NT2/D1 (cell line): ENCODE measurements at regions not wholly inside any gene's neighbourhood (a gene's known extent, or its start where the extent isn't known, plus 50 kb on each side); places are given as distances from the start of the nearest gene placed in this dataset.

ENCODE experiments used
- DNase-seq: peaks from one replicate; pipeline ENCODE4 v3.0.0-alpha.2; 2011; ENCODE audit warnings: low read depth, low spot score
- H3K27me3 ChIP-seq: 2 replicates; pipeline ENCODE4 v1.6.0; 2011; ENCODE audit warnings: mild to moderate bottlenecking; ENCODE audit not compliant: insufficient read length, insufficient read depth
- H3K36me3 ChIP-seq: 2 replicates; pipeline ENCODE4 v1.6.1; 2011; ENCODE audit warnings: mild to moderate bottlenecking, low read length, mixed read lengths; ENCODE audit not compliant: insufficient read depth, insufficient read length
- H3K4me1 ChIP-seq: 2 replicates; pipeline ENCODE4 v1.5.1; 2011; ENCODE audit not compliant: insufficient read depth, insufficient read length
- H3K4me3 ChIP-seq: 2 replicates; pipeline ENCODE4 v1.5.1; 2011; ENCODE audit warnings: low read depth; ENCODE audit not compliant: insufficient read length
- H3K9ac ChIP-seq: 2 replicates; pipeline ENCODE4 v1.6.0; 2011; ENCODE audit warnings: low read depth; ENCODE audit not compliant: insufficient read length
- H3K9me3 ChIP-seq: 2 replicates; pipeline ENCODE4 v1.5.1; 2011; ENCODE audit warnings: mild to moderate bottlenecking, low read length; ENCODE audit not compliant: insufficient read depth
- SUZ12 ChIP-seq: IDR thresholded peaks from 2 replicates; pipeline ENCODE4 v1.6.1; 2011; ENCODE audit not compliant: insufficient read length, insufficient read depth; ENCODE audit errors: extremely low read depth
- YY1 ChIP-seq: IDR thresholded peaks from 2 replicates; pipeline ENCODE4 v1.6.1; 2011; ENCODE audit not compliant: insufficient read length, insufficient read depth
- ZNF274 ChIP-seq: IDR thresholded peaks from 2 replicates; pipeline ENCODE4 v1.6.1; 2011; ENCODE audit warnings: mild to moderate bottlenecking, low read depth, low read length

DNA sequence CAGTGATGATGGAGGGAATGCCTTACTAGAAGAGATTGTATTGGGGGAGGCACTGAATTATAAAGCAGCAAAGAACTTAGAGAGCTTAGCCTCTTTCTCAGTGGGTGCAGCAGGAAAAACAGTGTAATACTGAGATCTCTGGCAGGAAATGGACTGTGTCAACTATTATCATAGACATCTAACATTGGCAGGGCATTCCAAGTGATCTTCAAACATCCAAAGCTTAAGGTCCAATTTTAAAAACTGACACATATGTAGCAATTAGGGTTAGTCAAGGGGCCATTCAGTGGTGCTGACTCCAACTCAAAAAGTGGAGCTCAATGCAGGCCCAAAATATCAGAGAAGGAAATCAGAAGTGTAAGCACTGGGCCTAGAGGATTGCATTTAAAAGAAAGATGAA is 106.6 kb upstream of the DDX18 start:
- no peak for TF ChIP-seq SUZ12
- TF ChIP-seq YY1 = no peak
- DNase-seq = no peak
- Histone ChIP-seq H3K4me3 (no peak overlapping the region), H3K4me1 (no peaks in the 10 kb centered on the region), H3K36me3 (no peaks in the 10 kb centered on the region), H3K9ac (no peak overlapping the region), H3K27me3 (no peaks in the 10 kb centered on the region), H3K9me3 (0 out of 2 replicates have a peak, but pooled peaks cover 5% of the 10 kb centered on the region)

DNA sequence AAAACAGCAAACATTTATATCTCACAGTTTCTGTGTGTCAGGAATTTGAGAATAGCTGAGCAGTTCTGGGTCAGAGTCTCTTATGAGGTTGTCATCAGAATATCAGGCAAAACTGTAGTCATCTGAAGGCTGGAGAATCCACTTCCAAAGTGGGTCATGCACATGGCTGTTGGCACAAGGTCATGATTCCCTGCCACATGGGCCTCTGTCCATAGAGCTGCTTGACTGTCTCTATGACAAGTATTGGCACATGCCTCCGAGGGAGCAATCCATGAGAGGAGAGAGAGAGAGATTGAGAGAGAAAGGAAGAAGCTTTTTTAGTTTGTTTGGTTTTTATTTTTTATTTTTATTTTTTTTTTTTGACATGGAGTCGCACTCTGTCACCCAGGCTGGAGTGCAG is 101.8 kb upstream of the DDX18 start:
- no peaks in the 10 kb centered on the region for H3K9me3 ChIP-seq
- DNase-seq = no peak
- no peak overlapping the region for H3K4me3 ChIP-seq
- no peak overlapping the region for H3K9ac ChIP-seq
- H3K36me3 ChIP-seq = no peaks in the 10 kb centered on the region
- no peaks in the 10 kb centered on the region for H3K27me3 ChIP-seq
- TF ChIP-seq YY1 = no peak
- H3K4me1 ChIP-seq = no peaks in the 10 kb centered on the region

DNA sequence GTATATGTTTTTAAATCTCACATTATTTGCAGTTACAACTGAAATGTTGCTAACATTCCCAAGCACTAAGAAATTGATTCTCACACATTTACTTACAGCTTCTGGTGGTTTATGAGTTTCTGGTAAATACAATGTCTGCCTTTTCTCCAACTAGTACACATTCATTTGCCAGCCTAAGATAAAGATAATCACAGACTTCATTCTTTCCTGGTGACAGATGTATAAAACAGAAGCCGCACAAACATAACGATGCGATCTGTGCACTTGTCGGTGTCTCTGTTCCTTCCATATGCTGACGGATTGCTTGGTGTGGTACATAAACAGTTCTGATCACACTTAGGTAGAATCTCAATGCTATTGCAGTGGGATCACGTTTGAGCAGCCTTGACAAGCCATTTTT is 100.4 kb upstream of the DDX18 start:
- TF ChIP-seq SUZ12 = no peak
- no peak for TF ChIP-seq YY1
- no peak for TF ChIP-seq ZNF274
- no peak overlapping the region for H3K9ac ChIP-seq
- no peaks in the 10 kb centered on the region for H3K36me3 ChIP-seq
- no peak for DNase-seq
- no peak overlapping the region for H3K4me3 ChIP-seq
- H3K9me3 ChIP-seq = no peaks in the 10 kb centered on the region
- H3K27me3 ChIP-seq = no peaks in the 10 kb centered on the region
- no peaks in the 10 kb centered on the region for H3K4me1 ChIP-seq

DNA sequence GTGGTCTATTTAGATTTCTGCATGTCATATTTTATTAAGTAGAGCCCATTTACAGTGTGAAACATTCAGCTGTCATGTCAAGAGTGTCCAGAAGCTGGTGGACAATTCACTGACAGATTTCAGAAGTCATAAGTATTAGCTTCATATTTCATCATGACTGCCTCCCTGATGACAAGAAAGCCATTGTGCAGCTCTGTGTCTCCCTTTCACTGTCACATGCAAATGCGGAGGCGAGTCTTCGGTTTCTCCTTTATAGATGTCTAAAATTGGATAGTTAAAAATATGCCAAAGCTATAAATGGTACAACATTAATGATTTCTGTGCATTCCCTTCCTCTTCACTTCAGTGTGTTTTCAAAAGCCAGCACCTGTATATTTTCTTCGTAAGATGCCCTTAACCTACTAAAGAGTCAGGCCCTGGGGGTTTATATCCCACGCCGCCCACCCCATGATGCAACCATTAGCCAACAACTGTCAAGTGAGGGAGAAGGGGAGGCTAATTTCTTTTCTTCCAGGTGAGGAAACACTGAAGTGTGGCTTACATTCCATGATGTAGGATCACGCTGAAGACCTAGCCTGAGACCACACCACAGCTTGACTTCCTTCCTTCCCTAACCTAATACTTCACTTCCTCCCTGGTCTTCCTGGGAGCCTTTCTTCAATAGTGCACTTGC is 99.6 kb upstream of the DDX18 start:
- no peak overlapping the region for H3K4me3 ChIP-seq
- H3K4me1 ChIP-seq = no peaks in the 10 kb centered on the region
- H3K27me3 ChIP-seq = no peaks in the 10 kb centered on the region
- no peak for DNase-seq
- H3K9me3 ChIP-seq = no peaks in the 10 kb centered on the region
- no peak overlapping the region for H3K9ac ChIP-seq
- TF ChIP-seq ZNF274 (no peak), YY1 (no peak), SUZ12 (no peak)
- H3K36me3 ChIP-seq = no peaks in the 10 kb centered on the region

DNA sequence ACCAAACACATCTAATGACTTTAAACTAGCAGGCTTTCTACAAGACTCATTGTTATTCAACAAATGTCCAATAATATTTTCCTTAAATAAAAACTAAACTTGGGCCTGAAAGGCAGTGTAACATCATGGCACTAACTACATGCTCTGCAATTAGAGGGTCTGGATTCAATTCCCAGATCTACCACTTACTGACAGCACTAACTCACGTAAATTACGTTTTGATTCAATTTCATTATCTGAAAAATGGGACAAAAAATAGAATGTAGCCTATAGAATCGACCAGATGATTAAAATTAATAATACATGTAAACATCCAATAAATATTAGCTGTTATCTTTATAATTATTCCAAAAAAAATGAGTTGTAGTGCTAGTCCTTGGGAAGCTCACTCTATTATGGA is 98.0 kb upstream of the DDX18 start:
- no peak for TF ChIP-seq YY1
- TF ChIP-seq ZNF274 = no peak
- TF ChIP-seq SUZ12 = no peak
- Histone ChIP-seq H3K9ac (no peak overlapping the region), H3K4me1 (no peaks in the 10 kb centered on the region), H3K9me3 (no peaks in the 10 kb centered on the region), H3K36me3 (no peaks in the 10 kb centered on the region), H3K27me3 (no peaks in the 10 kb centered on the region), H3K4me3 (no peak overlapping the region)
- DNase-seq = no peak

DNA sequence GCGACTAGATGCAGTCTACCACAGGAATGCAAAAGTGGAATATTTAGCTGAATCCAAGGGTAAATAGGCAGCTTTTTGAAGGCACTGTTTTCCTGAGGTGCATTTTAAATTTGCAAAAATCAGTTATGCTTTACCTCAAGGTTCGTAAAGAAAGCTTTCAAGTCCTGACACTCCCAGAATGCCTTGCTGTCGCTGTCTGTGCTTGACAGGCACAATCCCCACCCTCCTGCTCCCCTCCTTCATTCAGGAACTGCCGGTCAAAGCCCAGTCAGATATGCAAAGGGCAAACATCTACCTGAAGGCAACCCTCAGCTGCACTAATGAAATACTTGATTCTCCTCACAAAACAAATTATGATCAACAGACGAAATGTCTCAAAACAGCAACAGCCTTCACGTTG is 97.4 kb upstream of the DDX18 start:
- TF ChIP-seq ZNF274 (no peak), YY1 (no peak), SUZ12 (no peak)
- no peak for DNase-seq
- H3K4me3 ChIP-seq = no peak overlapping the region
- H3K9me3 ChIP-seq = no peaks in the 10 kb centered on the region
- no peaks in the 10 kb centered on the region for H3K36me3 ChIP-seq
- H3K9ac ChIP-seq = no peak overlapping the region
- no peaks in the 10 kb centered on the region for H3K27me3 ChIP-seq
- no peaks in the 10 kb centered on the region for H3K4me1 ChIP-seq

DNA sequence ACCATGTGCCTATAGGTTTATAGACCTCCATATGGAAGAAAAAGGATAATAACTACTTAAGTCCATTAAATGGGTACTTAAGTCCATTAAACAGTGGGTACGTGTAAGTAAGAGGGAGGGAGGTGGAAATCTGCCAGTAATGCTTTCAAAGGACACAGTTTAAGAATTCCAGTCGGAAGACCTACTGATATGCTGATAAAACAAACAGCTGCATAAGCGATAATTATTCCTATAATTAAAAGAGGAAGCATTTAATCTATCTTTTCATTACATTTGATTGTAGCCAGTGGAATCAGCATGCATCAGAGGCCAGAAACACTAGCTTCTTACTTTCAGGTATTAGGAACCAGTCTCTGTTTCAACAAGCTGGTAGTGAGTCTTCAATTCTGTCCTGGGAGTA is 96.4 kb upstream of the DDX18 start:
- Histone ChIP-seq H3K4me3 (no peak overlapping the region), H3K36me3 (no peaks in the 10 kb centered on the region), H3K9ac (no peak overlapping the region), H3K4me1 (no peaks in the 10 kb centered on the region), H3K27me3 (no peaks in the 10 kb centered on the region), H3K9me3 (no peaks in the 10 kb centered on the region)
- no peak for DNase-seq
- TF ChIP-seq SUZ12 (no peak), ZNF274 (no peak), YY1 (no peak)
